Ramos (cell line): ENCODE measurements at regions not wholly inside any gene's neighbourhood (a gene's known extent, or its start where the extent isn't known, plus 50 kb on each side); places are given as distances from the start of the nearest gene placed in this dataset.
"Not testable (repeated sequence)": the region's sequence is repeated elsewhere in the genome, so short reads cannot be mapped to it uniquely, and the experiment has no call there.

Source experiments
- in situ Hi-C: fragments of 300-500 bp; cut with MboI; formaldehyde crosslinking; loops from one replicate; pipeline ENCODE4 v1.14.3; 2022; ENCODE audit warnings: low sequenced_read_pairs; ENCODE audit not compliant: unreplicated experiment

GRCh38 chrX:66110112-66110511 lies 53.9 kb upstream of the HEPH start:
- in situ Hi-C loops: loop anchor here (25.0 kb wide), 2 partner anchors 98 to 523 kb away; no protein-coding TSS in a partner anchor

GRCh38 chrX:66107860-66108259 lies 56.2 kb upstream of the HEPH start:
- in situ Hi-C loops: loop anchor here (25.0 kb wide), 2 partner anchors 96 to 521 kb away; no protein-coding TSS in a partner anchor

- in situ Hi-C loops: loop anchor here (25.0 kb wide), 2 partner anchors 90 to 515 kb away; no protein-coding TSS in a partner anchor
Measured at GRCh38 chrX:66102398-66102797, 61.6 kb upstream of the HEPH start.

GRCh38 chrX:66098162-66098561 lies 58.3 kb upstream of the VSIG4 start:
- in situ Hi-C loops: no loop called here

GRCh38 chrX:66096987-66097386 lies 57.1 kb upstream of the VSIG4 start:
- in situ Hi-C loops: not testable (repeated sequence)

GRCh38 chrX:66090004-66090403 lies 50.1 kb upstream of the VSIG4 start:
- in situ Hi-C loops: not testable (repeated sequence)
